Choroid plexus epithelial cell (primary cell): ENCODE measurements at regions not wholly inside any gene's neighbourhood (a gene's known extent, or its start where the extent isn't known, plus 50 kb on each side); places are given as distances from the start of the nearest gene placed in this dataset.

Source experiments
- DNase-seq: peaks from one replicate; pipeline ENCODE4 v3.0.0-alpha.2; 2010; ENCODE audit warnings: low read depth
- H3K4me3 ChIP-seq: 2 replicates; pipeline ENCODE4 v1.5.1; 2011; ENCODE audit warnings: low read depth, mild to moderate bottlenecking, control low read depth, low read length, moderate library complexity
- TF ChIP-seq, protein P1 (sequence below): conservative IDR thresholded peaks from 2 replicates; pipeline ENCODE4 v1.5.1; 2011; ENCODE audit warnings: low read depth, mild to moderate bottlenecking, control low read depth, inconsistent platforms, low read length, moderate library complexity

DNA sequence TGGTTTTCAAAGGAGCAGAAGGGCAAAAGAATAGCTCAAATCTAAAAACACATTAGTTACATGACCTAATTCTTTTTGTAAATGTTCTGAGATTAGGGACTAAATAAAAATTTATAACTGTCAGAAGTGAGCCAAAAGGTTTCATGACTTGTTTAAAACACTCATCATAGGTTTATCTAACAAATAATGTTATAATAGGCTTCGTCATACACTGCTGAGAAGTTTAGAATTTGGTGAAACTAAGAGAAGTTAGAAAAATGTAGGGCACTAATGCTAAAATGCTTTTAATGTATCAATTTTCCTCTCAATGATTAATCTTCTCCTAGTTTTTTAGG, 468.8 kb upstream of the CDIN1 start:
- TF ChIP-seq, protein P1, sequence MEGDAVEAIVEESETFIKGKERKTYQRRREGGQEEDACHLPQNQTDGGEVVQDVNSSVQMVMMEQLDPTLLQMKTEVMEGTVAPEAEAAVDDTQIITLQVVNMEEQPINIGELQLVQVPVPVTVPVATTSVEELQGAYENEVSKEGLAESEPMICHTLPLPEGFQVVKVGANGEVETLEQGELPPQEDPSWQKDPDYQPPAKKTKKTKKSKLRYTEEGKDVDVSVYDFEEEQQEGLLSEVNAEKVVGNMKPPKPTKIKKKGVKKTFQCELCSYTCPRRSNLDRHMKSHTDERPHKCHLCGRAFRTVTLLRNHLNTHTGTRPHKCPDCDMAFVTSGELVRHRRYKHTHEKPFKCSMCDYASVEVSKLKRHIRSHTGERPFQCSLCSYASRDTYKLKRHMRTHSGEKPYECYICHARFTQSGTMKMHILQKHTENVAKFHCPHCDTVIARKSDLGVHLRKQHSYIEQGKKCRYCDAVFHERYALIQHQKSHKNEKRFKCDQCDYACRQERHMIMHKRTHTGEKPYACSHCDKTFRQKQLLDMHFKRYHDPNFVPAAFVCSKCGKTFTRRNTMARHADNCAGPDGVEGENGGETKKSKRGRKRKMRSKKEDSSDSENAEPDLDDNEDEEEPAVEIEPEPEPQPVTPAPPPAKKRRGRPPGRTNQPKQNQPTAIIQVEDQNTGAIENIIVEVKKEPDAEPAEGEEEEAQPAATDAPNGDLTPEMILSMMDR = no peak
- no peak overlapping the region for H3K4me3 ChIP-seq
- no peak for DNase-seq

DNA sequence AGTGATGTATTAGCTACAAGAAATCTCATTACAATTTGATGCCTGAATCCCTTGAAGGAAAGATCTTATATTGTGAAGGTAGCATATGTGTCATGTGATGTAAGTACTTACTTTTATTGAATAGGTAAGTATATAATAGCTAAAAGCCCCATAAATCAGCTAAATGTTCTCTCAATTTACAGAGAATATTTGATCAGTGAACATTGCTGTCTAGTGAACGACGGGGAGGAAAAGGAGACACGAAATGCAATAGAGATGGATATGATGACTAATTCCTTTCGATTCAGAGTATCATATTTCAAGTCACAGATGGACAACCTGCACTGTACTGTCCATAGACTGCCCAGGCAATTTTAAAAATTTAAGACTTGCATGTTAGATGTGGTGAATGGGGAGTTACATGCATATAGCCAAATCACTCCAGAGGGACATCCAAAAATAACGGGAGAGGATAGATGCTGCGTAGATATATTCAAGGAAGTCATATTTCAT, 462.1 kb upstream of the CDIN1 start:
- TF ChIP-seq, protein P1 = no peak
- H3K4me3 ChIP-seq = no peak overlapping the region
- no peak for DNase-seq

DNA sequence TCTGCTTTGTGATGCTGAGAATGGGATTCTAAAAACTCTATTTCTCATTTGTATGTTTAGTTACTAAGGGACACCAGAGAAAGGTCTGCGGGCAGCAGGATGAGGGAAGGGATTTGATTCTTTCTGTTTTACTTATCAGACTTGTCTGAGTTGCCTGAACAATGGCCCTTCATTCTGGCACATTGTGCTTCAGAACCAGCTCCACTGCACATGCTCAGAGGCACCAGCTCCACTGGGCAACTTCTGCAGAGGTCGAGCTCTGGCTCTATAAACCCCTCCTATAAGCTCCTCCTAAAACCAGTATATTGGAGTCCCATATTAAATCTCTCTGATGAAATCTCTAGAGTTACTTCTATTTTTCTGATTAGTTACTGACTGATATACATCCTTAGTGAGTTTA, 453.2 kb upstream of the CDIN1 start:
- no peak for DNase-seq
- TF ChIP-seq, protein P1 = no peak
- H3K4me3 ChIP-seq = no peak overlapping the region

DNA sequence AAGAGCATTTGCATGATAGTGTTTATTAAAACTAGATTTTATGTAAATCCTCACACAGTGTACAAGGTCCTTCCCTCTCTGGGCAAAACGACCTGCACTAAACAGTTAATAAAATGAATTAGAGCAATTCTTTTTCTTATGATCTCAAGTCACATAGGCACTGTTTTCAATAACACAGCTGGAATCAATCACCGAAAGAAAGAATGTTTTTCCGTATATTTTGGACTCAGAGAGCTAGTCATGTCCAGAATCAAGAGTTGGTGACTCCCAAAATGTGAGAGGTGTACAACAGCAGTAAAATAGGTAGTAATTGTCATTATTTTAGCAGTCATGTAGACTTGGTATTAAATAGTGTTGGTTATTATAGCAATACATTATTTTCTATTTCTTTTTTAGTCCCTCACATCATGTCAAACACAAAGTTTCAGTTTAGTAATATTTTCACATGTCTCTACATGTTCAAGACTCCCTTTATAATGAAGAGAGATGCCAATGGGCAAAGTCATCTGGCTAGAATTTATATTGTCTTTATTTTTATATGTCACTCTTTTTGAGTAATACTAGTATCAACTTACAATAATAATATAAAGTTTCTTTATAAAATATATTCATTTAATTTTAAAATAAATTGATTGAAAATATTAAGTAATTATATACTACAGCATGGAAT, 448.6 kb upstream of the CDIN1 start:
- no peak for DNase-seq
- TF ChIP-seq, protein P1 = no peak

DNA sequence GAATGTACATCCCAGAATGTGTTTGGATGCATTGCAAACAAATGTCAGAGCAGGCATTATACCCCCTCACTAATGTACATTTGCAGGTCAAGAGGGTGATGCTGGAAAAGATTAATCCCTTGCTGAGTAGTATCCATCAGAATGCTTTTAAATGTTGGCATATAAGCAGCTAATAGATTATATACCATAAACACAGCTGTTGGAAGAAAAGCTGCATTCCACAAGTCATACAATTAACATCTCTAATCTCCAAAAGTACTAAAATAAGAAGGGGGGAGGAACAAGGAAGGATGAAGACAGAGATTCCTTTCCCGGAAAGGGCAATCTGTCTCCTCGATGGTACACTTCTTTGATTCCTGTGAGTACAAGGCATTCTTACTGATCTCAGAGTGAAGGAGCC, 445.7 kb upstream of the CDIN1 start:
- no peak overlapping the region for H3K4me3 ChIP-seq
- DNase-seq = no peak
- TF ChIP-seq, protein P1 = no peak

More for the DNA sequence above, 448.6 kb upstream of the CDIN1 start:
- no peak overlapping the region for H3K4me3 ChIP-seq

DNA sequence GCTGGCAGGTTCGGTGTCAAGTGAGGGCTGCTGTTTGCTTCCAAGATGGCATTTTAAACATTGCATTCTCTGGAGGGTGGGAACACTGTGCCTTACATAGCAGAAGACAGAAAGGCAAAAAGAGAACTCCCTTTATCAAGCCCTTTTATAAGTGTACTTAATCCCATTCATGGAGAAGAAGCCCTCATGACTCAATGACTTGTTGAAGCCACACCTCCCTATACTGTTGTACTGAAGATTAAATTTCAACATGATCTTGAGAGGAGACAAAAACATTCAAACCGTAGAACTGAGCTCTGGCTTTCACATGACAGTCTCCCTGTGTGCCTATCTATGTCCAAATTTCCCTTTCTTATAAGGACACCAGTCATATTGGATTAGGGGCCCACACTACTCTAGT, 443.4 kb upstream of the CDIN1 start:
- no peak overlapping the region for H3K4me3 ChIP-seq
- DNase-seq = peak; percentile 27
- TF ChIP-seq, protein P1 = no peak

DNA sequence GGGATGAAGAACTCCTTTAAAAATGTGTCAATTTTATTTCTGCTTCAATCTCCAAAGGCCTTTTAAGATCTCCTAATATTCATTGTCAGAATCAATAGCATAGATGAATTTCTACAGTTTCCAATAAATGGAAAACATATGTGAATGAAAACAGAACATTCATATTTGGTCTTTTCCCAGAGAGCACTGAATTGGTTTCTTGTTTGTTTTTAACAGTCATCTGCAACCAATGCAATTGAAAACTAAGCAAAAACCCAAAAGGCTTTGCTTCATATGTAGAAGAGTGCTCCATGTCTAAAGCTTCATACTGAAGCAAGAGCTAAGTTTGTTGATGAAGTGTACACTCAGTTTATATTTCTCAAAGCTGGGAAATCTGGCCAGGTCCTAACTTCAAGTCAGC, 426.5 kb upstream of the CDIN1 start:
- no peak for DNase-seq
- no peak overlapping the region for H3K4me3 ChIP-seq
- TF ChIP-seq, protein P1 = no peak
